GM21529 (cell line): ENCODE measurements at regions not wholly inside any gene's neighbourhood (a gene's known extent, or its start where the extent isn't known, plus 50 kb on each side); places are given as distances from the start of the nearest gene placed in this dataset.

ENCODE experiments used
- ATAC-seq: cut with Tn5 transposase; IDR thresholded peaks from one replicate; pipeline ENCODE4 v1.9.1; 2021; ENCODE audit not compliant: unreplicated experiment

- no peak for ATAC-seq
These were observed 630.6 kb upstream of the SEMA6A start for GRCh38 chr5:117204926-117205869.

- no peak for ATAC-seq
These were observed 629.8 kb upstream of the SEMA6A start for GRCh38 chr5:117204404-117204803.

DNA sequence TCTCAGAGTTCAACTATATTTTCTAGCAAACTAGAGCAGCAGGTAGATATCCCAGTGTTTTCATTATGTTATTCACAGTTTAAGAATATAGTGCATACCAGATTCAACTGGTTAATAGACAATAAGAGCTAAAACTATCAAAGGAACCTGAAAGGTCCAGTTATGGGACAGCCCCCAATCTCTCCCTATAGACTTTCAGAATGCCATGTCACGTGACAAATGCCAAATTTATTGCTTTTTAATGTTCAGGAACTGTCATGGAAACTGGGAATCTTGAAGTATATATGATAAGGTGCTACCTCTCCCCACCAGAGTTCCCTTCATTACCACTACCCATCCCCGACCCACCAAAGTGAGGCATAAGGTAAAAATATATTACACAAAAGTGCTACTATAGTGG is 629.0 kb upstream of the SEMA6A start:
- ATAC-seq = no peak

GRCh38 chr5:117201001-117201400 is 626.4 kb upstream of the SEMA6A start:
- ATAC-seq = no peak

GRCh38 chr5:117195076-117195475 is 620.5 kb upstream of the SEMA6A start:
- no peak for ATAC-seq

- ATAC-seq = no peak
These were observed 616.6 kb upstream of the SEMA6A start for GRCh38 chr5:117191251-117191650.

- no peak for ATAC-seq
These were observed 615.2 kb upstream of the SEMA6A start for GRCh38 chr5:117189784-117190183.

- ATAC-seq = no peak
These were observed 613.6 kb upstream of the SEMA6A start for GRCh38 chr5:117188211-117188610.

- no peak for ATAC-seq
These were observed 612.1 kb upstream of the SEMA6A start for GRCh38 chr5:117186751-117187150.

- ATAC-seq = no peak
These were observed 608.7 kb upstream of the SEMA6A start for GRCh38 chr5:117183326-117183725.

GRCh38 chr5:117182104-117182503 is 607.5 kb upstream of the SEMA6A start:
- no peak for ATAC-seq

GRCh38 chr5:117177302-117177701 is 602.7 kb upstream of the SEMA6A start:
- no peak for ATAC-seq

DNA sequence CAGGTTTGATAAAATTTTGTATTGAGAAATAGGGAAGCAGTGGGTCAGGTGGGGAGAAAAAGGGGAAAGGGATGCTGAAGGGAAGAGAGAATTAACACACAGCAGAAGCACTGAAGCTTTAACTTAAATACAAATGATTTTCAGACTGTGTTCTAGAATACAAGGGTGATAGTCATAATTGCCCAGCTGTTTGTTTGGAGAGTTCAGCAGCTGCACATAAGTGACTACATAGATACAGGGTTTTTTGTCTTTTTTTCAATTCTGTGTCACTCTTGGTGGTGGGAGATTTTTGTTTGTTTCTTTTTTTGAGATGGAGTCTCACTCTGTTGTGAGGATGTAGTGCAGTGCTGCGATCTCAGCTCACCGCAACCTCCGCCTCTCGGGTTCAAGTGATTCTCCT is 590.4 kb upstream of the SEMA6A start:
- ATAC-seq = no peak

- ATAC-seq = no peak
These were observed 587.2 kb upstream of the SEMA6A start for GRCh38 chr5:117161718-117162335.

DNA sequence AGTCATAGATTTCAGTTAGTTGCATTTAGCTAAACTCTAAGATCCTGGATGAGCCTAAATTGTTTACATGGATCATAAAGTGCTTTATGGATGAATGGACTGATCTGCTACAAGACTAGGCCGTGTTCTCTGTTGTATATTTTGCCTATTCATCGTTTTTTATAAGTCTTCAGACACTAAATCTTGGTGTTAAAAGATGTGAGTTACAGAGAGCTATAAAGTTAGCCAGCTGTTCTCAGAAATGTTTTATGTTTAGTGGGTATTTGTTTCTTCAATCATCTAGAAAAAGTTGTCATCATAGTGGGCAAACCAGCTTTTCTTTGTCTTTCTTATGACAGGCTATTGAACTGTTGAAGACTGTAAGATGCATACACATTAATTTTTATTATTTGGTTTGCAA is 585.8 kb upstream of the SEMA6A start:
- ATAC-seq = no peak

- no peak for ATAC-seq
These were observed 574.7 kb upstream of the SEMA6A start for GRCh38 chr5:117149312-117149711.

GRCh38 chr5:117144086-117144485 is 569.5 kb upstream of the SEMA6A start:
- ATAC-seq = no peak

- ATAC-seq = no peak
These were observed 568.8 kb upstream of the SEMA6A start for GRCh38 chr5:117143406-117143805.

DNA sequence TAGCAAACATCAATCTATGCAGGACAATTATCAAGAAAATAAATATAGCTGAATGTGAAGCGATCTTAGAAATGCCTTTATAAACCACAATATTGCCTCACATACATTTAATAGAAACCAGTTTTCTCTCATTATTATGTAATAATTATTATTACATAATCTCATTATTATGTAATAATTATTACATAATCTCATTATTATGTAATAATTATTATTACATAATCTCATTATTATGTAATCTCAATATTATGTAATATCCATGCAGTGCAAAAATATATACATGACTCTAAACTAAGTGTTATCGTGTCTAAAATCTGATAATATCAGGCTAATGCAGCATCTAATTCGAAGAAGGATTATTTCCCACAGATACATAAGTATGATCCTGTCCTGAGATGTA is 563.9 kb upstream of the SEMA6A start:
- no peak for ATAC-seq

GRCh38 chr5:117135851-117136250 is 561.2 kb upstream of the SEMA6A start:
- ATAC-seq = no peak

- no peak for ATAC-seq
These were observed 558.6 kb upstream of the SEMA6A start for GRCh38 chr5:117133198-117133597.

GRCh38 chr5:117131876-117132275 is 557.3 kb upstream of the SEMA6A start:
- no peak for ATAC-seq
